GM19467 (cell line): ENCODE measurements at regions not wholly inside any gene's neighbourhood (a gene's known extent, or its start where the extent isn't known, plus 50 kb on each side); places are given as distances from the start of the nearest gene placed in this dataset.

Source experiments
- ATAC-seq: cut with Tn5 transposase; IDR thresholded peaks from one replicate; pipeline ENCODE4 v1.9.1; 2021; ENCODE audit warnings: mild to moderate bottlenecking, moderate library complexity; ENCODE audit not compliant: unreplicated experiment

- ATAC-seq: no peak
Observed at GRCh38 chr10:36390221-36390620, 735.2 kb upstream of the ANKRD30A start.

GRCh38 chr10:36388166-36388565 lies 737.2 kb upstream of the ANKRD30A start:
- no peak for ATAC-seq

- ATAC-seq: no peak
Observed at GRCh38 chr10:36385693-36386092, 739.7 kb upstream of the ANKRD30A start.

GRCh38 chr10:36383349-36383748 lies 741.3 kb upstream of the FZD8 start:
- ATAC-seq: no peak

GRCh38 chr10:36381748-36382147 lies 739.7 kb upstream of the FZD8 start:
- ATAC-seq: no peak

- ATAC-seq: no peak
Observed at GRCh38 chr10:36380538-36380937, 738.4 kb upstream of the FZD8 start.

- no peak for ATAC-seq
Observed at GRCh38 chr10:36375107-36375506, 733.0 kb upstream of the FZD8 start.

- ATAC-seq: no peak
Observed at GRCh38 chr10:36373424-36374096, 731.5 kb upstream of the FZD8 start.

- ATAC-seq: no peak
Observed at GRCh38 chr10:36367362-36367761, 725.3 kb upstream of the FZD8 start.

- ATAC-seq: no peak
Observed at GRCh38 chr10:36366843-36367242, 724.7 kb upstream of the FZD8 start.

GRCh38 chr10:36366065-36366464 lies 724.0 kb upstream of the FZD8 start:
- ATAC-seq: no peak

GRCh38 chr10:36362257-36362656 lies 720.2 kb upstream of the FZD8 start:
- no peak for ATAC-seq

- no peak for ATAC-seq
Observed at GRCh38 chr10:36358736-36359135, 716.6 kb upstream of the FZD8 start.

- ATAC-seq: no peak
Observed at GRCh38 chr10:36354633-36355032, 712.5 kb upstream of the FZD8 start.

GRCh38 chr10:36351159-36351558 lies 709.1 kb upstream of the FZD8 start:
- ATAC-seq: no peak

- no peak for ATAC-seq
Observed at GRCh38 chr10:36349445-36350078, 707.5 kb upstream of the FZD8 start.

- no peak for ATAC-seq
Observed at GRCh38 chr10:36345807-36346206, 703.7 kb upstream of the FZD8 start.

GRCh38 chr10:36345175-36345533 lies 703.1 kb upstream of the FZD8 start:
- no peak for ATAC-seq

- ATAC-seq: no peak
Observed at GRCh38 chr10:36344240-36345174, 702.4 kb upstream of the FZD8 start.

- no peak for ATAC-seq
Observed at GRCh38 chr10:36342781-36343180, 700.7 kb upstream of the FZD8 start.

GRCh38 chr10:36341471-36341870 lies 699.4 kb upstream of the FZD8 start:
- ATAC-seq: no peak

GRCh38 chr10:36336315-36336714 lies 694.2 kb upstream of the FZD8 start:
- ATAC-seq: no peak
